ENCODE measurements at regions not wholly inside any gene's neighbourhood (a gene's known extent, or its start where the extent isn't known, plus 50 kb on each side); places are given as distances from the start of the nearest gene placed in this dataset.

GRCh38 chr5:155886311-155887031 is 440.5 kb upstream of the SGCD start:
- DNase-seq (ENCODE audit: low read depth in 1 of 2, low spot score in 1 of 2): no peak
- POLR2A ChIA-PET: no interaction called here
- no peak overlapping the region for H3K27ac ChIP-seq
- ATAC-seq: no peak
- peaks cover 4% of the 10 kb centered on the region; the same call in 1 of the 3 replicates for H3K4me1 ChIP-seq
- CTCF ChIA-PET: no interaction called here
- 82% methylated on average over 13 of the region's 13 CpGs for WGBS (ENCODE audit: missing lambda C conversion rate)
- H3K4me3 ChIP-seq: no peak overlapping the region
- no peak for TF ChIP-seq CHD2 (IDR thresholded peaks at IDR 0.05; ENCODE audit: low read length, partially characterized antibody)
- TF ChIP-seq, protein P1, sequence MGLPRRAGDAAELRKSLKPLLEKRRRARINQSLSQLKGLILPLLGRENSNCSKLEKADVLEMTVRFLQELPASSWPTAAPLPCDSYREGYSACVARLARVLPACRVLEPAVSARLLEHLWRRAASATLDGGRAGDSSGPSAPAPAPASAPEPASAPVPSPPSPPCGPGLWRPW (IDR thresholded peaks at IDR 0.05): no peak
- no peak for TF ChIP-seq PBX3 (IDR thresholded peaks at IDR 0.05)
- TF ChIP-seq POLR2AphosphoS2 (conservative IDR thresholded peaks at IDR 0.05; ENCODE audit: low read length): no peak
- TF ChIP-seq RAD21 (conservative IDR thresholded peaks at IDR 0.05 in 1 of 2, IDR thresholded peaks at IDR 0.05 in 1 of 2): no peak
- TF ChIP-seq EHMT2 (IDR thresholded peaks at IDR 0.05; ENCODE audit: low read depth): no peak
- TF ChIP-seq, protein P2, sequence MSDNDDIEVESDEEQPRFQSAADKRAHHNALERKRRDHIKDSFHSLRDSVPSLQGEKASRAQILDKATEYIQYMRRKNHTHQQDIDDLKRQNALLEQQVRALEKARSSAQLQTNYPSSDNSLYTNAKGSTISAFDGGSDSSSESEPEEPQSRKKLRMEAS (IDR thresholded peaks at IDR 0.05): no peak
- TF ChIP-seq RCOR1 (IDR thresholded peaks at IDR 0.05; ENCODE audit: low read depth, low read length): no peak
- TF ChIP-seq HOXA7 (CRISPR knock-in tag; IDR thresholded peaks at IDR 0.05): no peak
- TF ChIP-seq CBX8 (IDR thresholded peaks at IDR 0.05): no peak
- TF ChIP-seq, protein P3, sequence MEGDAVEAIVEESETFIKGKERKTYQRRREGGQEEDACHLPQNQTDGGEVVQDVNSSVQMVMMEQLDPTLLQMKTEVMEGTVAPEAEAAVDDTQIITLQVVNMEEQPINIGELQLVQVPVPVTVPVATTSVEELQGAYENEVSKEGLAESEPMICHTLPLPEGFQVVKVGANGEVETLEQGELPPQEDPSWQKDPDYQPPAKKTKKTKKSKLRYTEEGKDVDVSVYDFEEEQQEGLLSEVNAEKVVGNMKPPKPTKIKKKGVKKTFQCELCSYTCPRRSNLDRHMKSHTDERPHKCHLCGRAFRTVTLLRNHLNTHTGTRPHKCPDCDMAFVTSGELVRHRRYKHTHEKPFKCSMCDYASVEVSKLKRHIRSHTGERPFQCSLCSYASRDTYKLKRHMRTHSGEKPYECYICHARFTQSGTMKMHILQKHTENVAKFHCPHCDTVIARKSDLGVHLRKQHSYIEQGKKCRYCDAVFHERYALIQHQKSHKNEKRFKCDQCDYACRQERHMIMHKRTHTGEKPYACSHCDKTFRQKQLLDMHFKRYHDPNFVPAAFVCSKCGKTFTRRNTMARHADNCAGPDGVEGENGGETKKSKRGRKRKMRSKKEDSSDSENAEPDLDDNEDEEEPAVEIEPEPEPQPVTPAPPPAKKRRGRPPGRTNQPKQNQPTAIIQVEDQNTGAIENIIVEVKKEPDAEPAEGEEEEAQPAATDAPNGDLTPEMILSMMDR (IDR thresholded peaks at IDR 0.05): no peak
- no peak for TF ChIP-seq CHD4 (IDR thresholded peaks at IDR 0.05; ENCODE audit: borderline replicate concordance)
- TF ChIP-seq EHF (CRISPR knock-in tag; IDR thresholded peaks at IDR 0.05): no peak
- TF ChIP-seq HEYL (CRISPR knock-in tag; IDR thresholded peaks at IDR 0.05): no peak
- TF ChIP-seq HOXB13 (CRISPR knock-in tag; IDR thresholded peaks at IDR 0.05; ENCODE audit: low read depth): no peak
- TF ChIP-seq ZSCAN20 (CRISPR knock-in tag; IDR thresholded peaks at IDR 0.05): no peak
- TF ChIP-seq MAFK (IDR thresholded peaks at IDR 0.05; ENCODE audit: partially characterized antibody): no peak
- no peak for TF ChIP-seq RFX5 (IDR thresholded peaks at IDR 0.05)
- TF ChIP-seq ATOH8 (CRISPR knock-in tag; IDR thresholded peaks at IDR 0.05; ENCODE audit: low read depth): no peak
- no peak for TF ChIP-seq HDAC2 (IDR thresholded peaks at IDR 0.05)
- no peak for FAIRE-seq
- H3K4me2 ChIP-seq: no peak overlapping the region
- H3K9me3 ChIP-seq: no peaks in the 10 kb centered on the region

DNA sequence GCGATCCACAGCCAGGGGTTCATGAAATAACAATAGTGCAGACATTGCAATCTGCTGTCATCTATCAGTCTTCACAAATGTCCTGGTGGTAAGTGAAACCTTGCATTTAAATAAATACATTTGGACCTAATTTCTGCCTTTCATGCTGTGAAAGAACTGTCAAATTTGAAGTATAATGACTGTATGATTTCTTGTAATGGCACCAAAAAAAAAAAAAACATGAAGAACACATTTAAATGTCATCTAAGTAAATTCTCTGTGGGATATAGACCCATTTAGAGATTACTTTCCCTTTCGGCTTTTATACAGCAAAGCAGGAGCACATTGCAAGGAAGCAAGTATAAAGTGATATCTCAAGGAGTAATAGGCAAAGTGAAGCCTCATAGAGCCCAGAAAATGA is 431.5 kb upstream of the SGCD start:
- FAIRE-seq: no peak
- Histone ChIP-seq H3K4me3 (no peak overlapping the region), H3K4me2 (no peak overlapping the region), H3K27ac (no peak overlapping the region), H3K9me3 (no peaks in the 10 kb centered on the region), H3K4me1 (no peaks in the 10 kb centered on the region)
- no peak for ATAC-seq
- TF ChIP-seq, protein P2 (IDR thresholded peaks at IDR 0.05): no peak
- no peak for TF ChIP-seq FOSL2 (IDR thresholded peaks at IDR 0.05)
- TF ChIP-seq FOSL2 (CRISPR knock-in tag; IDR thresholded peaks at IDR 0.05): no peak
- ChIA-PET POLR2A (no interaction called here), CTCF (no interaction called here)
- DNase-seq (ENCODE audit: low read depth in 1 of 2, low spot score in 1 of 2): no peak
- WGBS (ENCODE audit: missing lambda C conversion rate): 94% methylated on average over 2 of the region's 2 CpGs

All from A549 (cell line).